Fibroblast of lung (primary cell): ENCODE measurements at regions not wholly inside any gene's neighbourhood (a gene's known extent, or its start where the extent isn't known, plus 50 kb on each side); places are given as distances from the start of the nearest gene placed in this dataset.

Experiments
- DNase-seq, 2 donors: peaks; one replicate each; pipeline versions ENCODE4 v3.0.0 to v3.0.0-alpha.2; 2010; ENCODE audit warnings: low read depth in 2 of 2
- H2AFZ ChIP-seq: 2 replicates; pipeline ENCODE4 v1.5.1; 2012; ENCODE audit warnings: low read length, control low read depth, inconsistent platforms
- H3K27ac ChIP-seq: 2 replicates; pipeline ENCODE4 v1.5.1; 2011; ENCODE audit warnings: low read length, control low read depth; ENCODE audit not compliant: insufficient read depth
- H3K27me3 ChIP-seq: 2 replicates; pipeline ENCODE4 v1.5.1; 2011; ENCODE audit warnings: mild to moderate bottlenecking, low read length; ENCODE audit not compliant: control insufficient read depth, insufficient read depth
- H3K36me3 ChIP-seq: 2 replicates; pipeline ENCODE4 v1.5.1; 2011; ENCODE audit warnings: low read length; ENCODE audit not compliant: control insufficient read depth, insufficient read depth
- H3K4me1 ChIP-seq: 2 replicates; pipeline ENCODE4 v1.5.1; 2011; ENCODE audit warnings: low read length; ENCODE audit not compliant: control insufficient read depth, insufficient read depth; ENCODE audit errors: extremely low read depth
- H3K4me2 ChIP-seq: 2 replicates; pipeline ENCODE4 v1.5.1; 2011; ENCODE audit warnings: low read length, control low read depth; ENCODE audit not compliant: insufficient read depth; ENCODE audit errors: extremely low read depth
- H3K4me3 ChIP-seq, 4 experiments: fragments of 200-600 bp in 1 of 4; sonication (generic) in 1 of 4; replicated peaks in 1 of 4; 2 replicates each; pipeline ENCODE4 v1.5.1; 2011 to 2016; ENCODE audit warnings: low read length in 4 of 4, low read depth in 3 of 4, mild to moderate bottlenecking in 3 of 4, control low read depth in 2 of 4, inconsistent platforms in 1 of 4, mixed read lengths in 1 of 4; ENCODE audit not compliant: insufficient read depth in 1 of 4; ENCODE audit errors: control extremely low read depth in 1 of 4
- H3K79me2 ChIP-seq: 2 replicates; pipeline ENCODE4 v1.5.1; 2012; ENCODE audit warnings: mild to moderate bottlenecking, low read length, inconsistent platforms; ENCODE audit not compliant: control insufficient read depth, insufficient read depth
- H3K9ac ChIP-seq: 2 replicates; pipeline ENCODE4 v1.5.1; 2011; ENCODE audit warnings: mild to moderate bottlenecking, low read length, control low read depth; ENCODE audit not compliant: insufficient read depth
- H3K9me3 ChIP-seq: 2 replicates; pipeline ENCODE4 v1.5.1; 2012; ENCODE audit warnings: low read depth, low read length; ENCODE audit not compliant: control insufficient read depth, insufficient read depth
- H4K20me1 ChIP-seq: 2 replicates; pipeline ENCODE4 v1.5.1; 2011; ENCODE audit warnings: low read length; ENCODE audit not compliant: control insufficient read depth, insufficient read depth; ENCODE audit errors: extremely low read depth
- CTCF ChIP-seq, 2 donors: IDR thresholded peaks in 1 of 2; conservative IDR thresholded peaks in 1 of 2; 1 replicate in 1 of 2; 2 replicates in 1 of 2; pipeline ENCODE4 v1.5.1; 2011 to 2012; ENCODE audit warnings: low read length in 2 of 2, control low read depth in 1 of 2, inconsistent platforms in 1 of 2, low read depth in 1 of 2, mild to moderate bottlenecking in 1 of 2
- EZH2 ChIP-seq: IDR thresholded peaks from 2 replicates; pipeline ENCODE4 v1.5.1; 2012; ENCODE audit warnings: low read length, control low read depth, mild to moderate bottlenecking; ENCODE audit errors: missing control alignments

GRCh38 chr4:11489453-11490083, 60.9 kb upstream of the HS3ST1 start:
- no peak overlapping the region for H3K9ac ChIP-seq
- no peak overlapping the region for H2AFZ ChIP-seq
- H3K4me2 ChIP-seq: no peak overlapping the region
- H3K4me3 ChIP-seq: no peak overlapping the region
- no peaks in the 10 kb centered on the region for H3K4me1 ChIP-seq
- peak in 1 of 2 donors; percentile 26 for DNase-seq
- no peaks in the 10 kb centered on the region for H3K27me3 ChIP-seq
- no peaks in the 10 kb centered on the region for H3K9me3 ChIP-seq
- no peaks in the 10 kb centered on the region for H3K36me3 ChIP-seq
- no peaks in the 10 kb centered on the region for H4K20me1 ChIP-seq
- no peak overlapping the region for H3K27ac ChIP-seq
- no peaks in the 10 kb centered on the region for H3K79me2 ChIP-seq
- TF ChIP-seq CTCF (conservative IDR thresholded peaks at IDR 0.05 in 1 of 2, IDR thresholded peaks at IDR 0.05 in 1 of 2; ENCODE audit: low read depth in 1 of 2, low read length in 2 of 2) (no peak), EZH2 (no peak)

- Histone ChIP-seq H3K36me3 (no peaks in the 10 kb centered on the region), H4K20me1 (no peaks in the 10 kb centered on the region), H3K4me1 (no peaks in the 10 kb centered on the region), H3K4me3 (no peak overlapping the region), H3K27me3 (no peaks in the 10 kb centered on the region), H3K9me3 (no peaks in the 10 kb centered on the region), H3K27ac (no peak overlapping the region), H3K79me2 (no peaks in the 10 kb centered on the region), H2AFZ (no peak overlapping the region), H3K4me2 (no peak overlapping the region), H3K9ac (no peak overlapping the region)
- DNase-seq: peak in 1 of 2 donors; percentile 49
- peak in 1 of 2 donors; percentile 4 for TF ChIP-seq CTCF (conservative IDR thresholded peaks at IDR 0.05 in 1 of 2, IDR thresholded peaks at IDR 0.05 in 1 of 2; ENCODE audit: low read depth in 1 of 2, low read length in 2 of 2)
- TF ChIP-seq EZH2: no peak
Measured at GRCh38 chr4:11488657-11489452, 60.2 kb upstream of the HS3ST1 start.

- H3K27ac ChIP-seq: no peak overlapping the region
- H3K4me3 ChIP-seq: no peak overlapping the region
- no peak overlapping the region for H3K9ac ChIP-seq
- no peaks in the 10 kb centered on the region for H3K9me3 ChIP-seq
- H3K4me2 ChIP-seq: no peak overlapping the region
- TF ChIP-seq EZH2 (no peak), CTCF (conservative IDR thresholded peaks at IDR 0.05 in 1 of 2, IDR thresholded peaks at IDR 0.05 in 1 of 2; ENCODE audit: low read depth in 1 of 2, low read length in 2 of 2) (no peak)
- H3K4me1 ChIP-seq: no peaks in the 10 kb centered on the region
- H3K79me2 ChIP-seq: no peaks in the 10 kb centered on the region
- no peak overlapping the region for H2AFZ ChIP-seq
- no peaks in the 10 kb centered on the region for H3K36me3 ChIP-seq
- no peaks in the 10 kb centered on the region for H4K20me1 ChIP-seq
- DNase-seq: peak; percentile 56 to 87
- H3K27me3 ChIP-seq: no peaks in the 10 kb centered on the region
Measured at GRCh38 chr4:11487868-11488544, 59.3 kb upstream of the HS3ST1 start.
